H1 (cell line): ENCODE measurements at regions not wholly inside any gene's neighbourhood (a gene's known extent, or its start where the extent isn't known, plus 50 kb on each side); places are given as distances from the start of the nearest gene placed in this dataset.

Experiments
- CTCF ChIA-PET: fragments of 300-600 bp; sonication (Branson Sonifier 250); formaldehyde crosslinking; loops from one replicate; lab custom pipeline; 2021; ENCODE audit not compliant: partially characterized antibody; lab: Charles Lee
- POLR2A ChIA-PET: fragments of 300-600 bp; sonication (Branson Sonifier 250); formaldehyde crosslinking; loops from one replicate; lab custom pipeline; 2021; ENCODE audit warnings: inconsistent platforms; ENCODE audit not compliant: partially characterized antibody; lab: Charles Lee
- DNase-seq, 2 experiments: peaks; one replicate each; pipeline versions ENCODE4 v3.0.0 to v3.0.0-alpha.2; 2010 to 2022; ENCODE audit warnings: low spot score in 2 of 2, low read depth in 1 of 2, mixed read lengths in 1 of 2
- FAIRE-seq: peaks from 2 replicates; lab custom pipeline; 2011; peaks lifted over from hg19 to GRCh38; lab: Jason Lieb, UNC
- H2AFZ ChIP-seq: 2 replicates; pipeline ENCODE4 v1.8.1; 2012; ENCODE audit warnings: low read length, inconsistent platforms
- H2AK5ac ChIP-seq: 2 replicates; pipeline ENCODE4 v1.6.1; 2013; ENCODE audit warnings: low read depth, low read length
- H2BK120ac ChIP-seq: replicated peaks from 2 replicates; pipeline ENCODE3; 2013; ENCODE audit warnings: low read depth, low read length, inconsistent platforms
- H2BK12ac ChIP-seq: 2 replicates; pipeline ENCODE4 v1.6.1; 2013; ENCODE audit warnings: low read depth, low read length
- H2BK15ac ChIP-seq: 2 replicates; pipeline ENCODE4 v1.6.1; 2013; ENCODE audit warnings: low read length
- H2BK20ac ChIP-seq: 2 replicates; pipeline ENCODE4 v1.6.1; 2013; ENCODE audit warnings: low read length
- H2BK5ac ChIP-seq: 2 replicates; pipeline ENCODE4 v1.6.1; 2013; ENCODE audit warnings: low read depth, low read length
- H3K14ac ChIP-seq: 2 replicates; pipeline ENCODE4 v1.6.1; 2013; ENCODE audit warnings: inconsistent platforms; ENCODE audit not compliant: insufficient read length
- H3K18ac ChIP-seq: 2 replicates; pipeline ENCODE4 v1.6.1; 2013; ENCODE audit warnings: low read length; ENCODE audit errors: extremely low read depth
- H3K23ac ChIP-seq: 2 replicates; pipeline ENCODE4 v1.6.1; 2013; ENCODE audit warnings: inconsistent platforms; ENCODE audit not compliant: insufficient read length
- H3K23me2 ChIP-seq: 2 replicates; pipeline ENCODE4 v1.6.1; 2013; ENCODE audit warnings: low read depth, low read length
- H3K27ac ChIP-seq: 2 replicates; pipeline ENCODE4 v1.6.1; 2011; ENCODE audit warnings: low read depth, low read length, inconsistent platforms
- H3K27me3 ChIP-seq, 4 experiments: replicated peaks in 1 of 4; 1 replicate in 1 of 4; 2 replicates in 3 of 4; pipeline versions ENCODE4 v1.6.1 to v1.8.1; 2011 to 2013; ENCODE audit warnings: low read length in 3 of 4, mild to moderate bottlenecking in 3 of 4, inconsistent platforms in 2 of 4, mixed read lengths in 2 of 4, moderate library complexity in 1 of 4; ENCODE audit not compliant: control insufficient read depth in 3 of 4, insufficient read depth in 3 of 4; ENCODE audit errors: extremely low read depth in 1 of 4
- H3K36me3 ChIP-seq, 4 experiments: 2 replicates each; pipeline versions ENCODE4 v1.6.1 to v1.8.1; 2011 to 2013; ENCODE audit warnings: mild to moderate bottlenecking in 4 of 4, low read length in 3 of 4, moderate library complexity in 2 of 4, control low read depth in 1 of 4, inconsistent platforms in 1 of 4; ENCODE audit not compliant: insufficient read depth in 4 of 4, control insufficient read depth in 2 of 4
- H3K4ac ChIP-seq: replicated peaks from 2 replicates; pipeline ENCODE3; 2013; ENCODE audit warnings: low read length, low read depth, mixed read lengths, inconsistent platforms; ENCODE audit not compliant: insufficient read length
- H3K4me1 ChIP-seq, 4 experiments: replicated peaks in 1 of 4; 1 replicate in 1 of 4; 2 replicates in 3 of 4; pipeline versions ENCODE4 v1.6.1 to v1.8.1; 2011 to 2013; ENCODE audit warnings: low read length in 3 of 4, inconsistent platforms in 2 of 4, mixed read lengths in 1 of 4; ENCODE audit not compliant: insufficient read depth in 4 of 4, control insufficient read depth in 3 of 4
- H3K4me2 ChIP-seq, 2 experiments: 2 replicates each; pipeline versions ENCODE4 v1.6.1 to v1.8.1; 2011 to 2013; ENCODE audit warnings: low read depth in 2 of 2, low read length in 2 of 2, control low read depth in 1 of 2, inconsistent platforms in 1 of 2, mild to moderate bottlenecking in 1 of 2; ENCODE audit not compliant: insufficient read depth in 1 of 2
- H3K4me3 ChIP-seq, 4 experiments: fragments of 200-600, 300-600 bp in 1 of 4; sonication (generic), shearing (Covaris generic), sonication (Bioruptor Twin) in 1 of 4; 2 replicates each; pipeline versions ENCODE4 v1.5.1 to v1.8.1; 2011 to 2016; ENCODE audit warnings: low read length in 4 of 4, low read depth in 3 of 4, control low read depth in 2 of 4, inconsistent platforms in 2 of 4, mild to moderate bottlenecking in 2 of 4, mixed read lengths in 1 of 4, moderate library complexity in 1 of 4; ENCODE audit not compliant: insufficient read depth in 2 of 4; ENCODE audit errors: extremely low read depth in 1 of 4
- H3K56ac ChIP-seq: replicated peaks from 2 replicates; pipeline ENCODE3; 2013; ENCODE audit warnings: low read depth, mild to moderate bottlenecking, mixed read lengths, low read length, inconsistent platforms; ENCODE audit not compliant: insufficient read length
- H3K79me1 ChIP-seq: 2 replicates; pipeline ENCODE4 v1.6.1; 2013; ENCODE audit warnings: low read depth, low read length, control low read depth
- H3K79me2 ChIP-seq, 2 experiments: 2 replicates each; pipeline versions ENCODE4 v1.6.1 to v1.8.1; 2012 to 2013; ENCODE audit warnings: low read length in 2 of 2, mild to moderate bottlenecking in 2 of 2, inconsistent platforms in 1 of 2; ENCODE audit not compliant: insufficient read depth in 2 of 2, control insufficient read depth in 1 of 2
- H3K9ac ChIP-seq, 4 experiments: replicated peaks in 1 of 4; 1 replicate in 1 of 4; 2 replicates in 3 of 4; pipeline versions ENCODE4 v1.6.1 to v1.8.1; 2011 to 2013; ENCODE audit warnings: low read depth in 3 of 4, low read length in 3 of 4, control low read depth in 2 of 4, mild to moderate bottlenecking in 2 of 4, moderate library complexity in 2 of 4, inconsistent platforms in 1 of 4; ENCODE audit errors: extremely low read depth in 1 of 4
- H3K9me3 ChIP-seq, 2 experiments: 2 replicates each; pipeline versions ENCODE4 v1.6.1 to v1.8.1; 2012 to 2013; ENCODE audit warnings: mild to moderate bottlenecking in 2 of 2, moderate library complexity in 2 of 2, control low read depth in 1 of 2, inconsistent platforms in 1 of 2, low read depth in 1 of 2, low read length in 1 of 2, mixed read lengths in 1 of 2; ENCODE audit not compliant: insufficient read depth in 2 of 2
- H4K20me1 ChIP-seq, 2 experiments: replicated peaks in 1 of 2; 2 replicates each; pipeline versions ENCODE3 to v1.8.1; 2011 to 2013; ENCODE audit warnings: inconsistent platforms in 2 of 2, low read length in 2 of 2, mild to moderate bottlenecking in 1 of 2; ENCODE audit not compliant: insufficient read depth in 2 of 2, control insufficient read depth in 1 of 2
- H4K5ac ChIP-seq: 2 replicates; pipeline ENCODE4 v1.6.1; 2013; ENCODE audit warnings: low read length, low read depth, mixed read lengths, inconsistent platforms; ENCODE audit not compliant: insufficient read length
- H4K8ac ChIP-seq: 2 replicates; pipeline ENCODE4 v1.8.0; 2013; ENCODE audit warnings: mild to moderate bottlenecking, moderate library complexity, low read length, inconsistent platforms; ENCODE audit not compliant: insufficient read depth; ENCODE audit errors: extremely low read depth
- H4K91ac ChIP-seq: replicated peaks from 2 replicates; pipeline ENCODE3; 2013; ENCODE audit warnings: low read length, mixed read lengths, inconsistent platforms; ENCODE audit not compliant: insufficient read length
- CTCF ChIP-seq, 3 experiments: IDR thresholded peaks; 1 replicate in 2 of 3; 2 replicates in 1 of 3; pipeline versions ENCODE4 v1.5.1 to v1.6.1; 2011; ENCODE audit warnings: low read length in 3 of 3, mild to moderate bottlenecking in 3 of 3, inconsistent platforms in 2 of 3, low read depth in 1 of 3, moderate library complexity in 1 of 3; ENCODE audit not compliant: insufficient read depth in 1 of 3; ENCODE audit errors: control extremely low read depth in 1 of 3
- MAX ChIP-seq: IDR thresholded peaks from 2 replicates; pipeline ENCODE4 v1.6.1; 2012; ENCODE audit warnings: inconsistent platforms
- RAD21 ChIP-seq, 2 experiments: IDR thresholded peaks in 1 of 2; conservative IDR thresholded peaks in 1 of 2; 2 replicates each; pipeline ENCODE4 v1.6.1; 2011; ENCODE audit warnings: low read depth in 2 of 2, low read length in 2 of 2, improper control_type of control experiment in 1 of 2, inconsistent platforms in 1 of 2, mild to moderate bottlenecking in 1 of 2, moderate library complexity in 1 of 2
- WGBS, 2 experiments: shearing (Covaris generic) in 1 of 2; methylation state at CpG; one replicate each; pipeline versions ENCODE4 v1.1.6 to v1.1.7; 2013 to 2015; ENCODE audit warnings: low lambda C conversion rate in 2 of 2, mixed read lengths in 2 of 2, inconsistent platforms in 1 of 2, low coverage in 1 of 2, missing lambda C conversion rate in 1 of 2; ENCODE audit not compliant: insufficient replicate concordance in 2 of 2, insufficient coverage in 1 of 2, insufficient read length in 1 of 2; ENCODE audit errors: extremely low coverage in 1 of 2, missing lambda C conversion rate in 1 of 2; 5-methylcytosine and 5-hydroxymethylcytosine counted together

GRCh38 chr13:64529874-64530485, 2700.2 kb downstream of the PCDH9 start:
- Histone ChIP-seq H3K27ac (no peak overlapping the region), H4K91ac (no peak overlapping the region), H4K20me1 (no peaks in the 10 kb centered on the region), H2BK15ac (no peak overlapping the region), H2BK120ac (no peak overlapping the region), H3K18ac (no peak overlapping the region), H3K9ac (no peak overlapping the region), H2BK5ac (no peak overlapping the region), H3K4me3 (no peak overlapping the region), H3K79me2 (no peaks in the 10 kb centered on the region), H3K9me3 (peaks cover 0 to 3% of the 10 kb centered on the region in 2 experiments; a peak in 1 of 4 replicates), H2BK20ac (no peak overlapping the region), H4K8ac (no peak overlapping the region), H2BK12ac (no peak overlapping the region), H3K23ac (no peak overlapping the region), H3K27me3 (peaks cover 0 to 1% (median 0%) of the 10 kb centered on the region in 4 experiments; a peak in 1 of 7 replicates), H3K4ac (no peak overlapping the region), H2AK5ac (no peak overlapping the region), H3K23me2 (no peaks in the 10 kb centered on the region), H3K36me3 (no peaks in the 10 kb centered on the region), H3K56ac (no peak overlapping the region), H3K4me2 (no peak overlapping the region), H4K5ac (no peak overlapping the region), H3K4me1 (peaks cover 0 to 9% (median 0%) of the 10 kb centered on the region in 4 experiments; a peak in 3 of 7 replicates), H2AFZ (no peak overlapping the region), H3K79me1 (no peaks in the 10 kb centered on the region), H3K14ac (no peak overlapping the region)
- ChIA-PET CTCF (interaction anchor here (0.8 to 1.5 kb wide), 12 partner anchors 9 to 621 kb away, joined by 3 to 5 read pairs (median 3); no protein-coding TSS in a partner anchor), POLR2A (no interaction called here)
- 42% methylated on average over 2 of the region's 2 CpGs; no CpG with 5 or more reads in 1 of the 2 experiments for whole genome bisulfite sequencing, 2 experiments
- DNase-seq (peak; percentile 17 to 52), FAIRE-seq (peak; percentile 74)
- TF ChIP-seq RAD21 (IDR thresholded peaks at IDR 0.05 in 1 of 2, conservative IDR thresholded peaks at IDR 0.05 in 1 of 2; ENCODE audit: low read depth in 2 of 2, low read length in 2 of 2) (peak; percentile 57), MAX (no peak), CTCF (IDR thresholded peaks at IDR 0.05; ENCODE audit: control extremely low read depth in 1 of 3, insufficient read depth in 1 of 3, low read depth in 1 of 3, low read length in 3 of 3) (peak in 2 of 3 experiments; percentile 39 to 59; a peak in 2 of 4 replicates)
